NCI-H2196 treated with DMSO at 0.1 percent for 48 hours (cell line): ENCODE measurements at regions not wholly inside any gene's neighbourhood (a gene's known extent, or its start where the extent isn't known, plus 50 kb on each side); places are given as distances from the start of the nearest gene placed in this dataset.

Source experiments
- DNase-seq: peaks from one replicate; lab custom pipeline; 2025; ENCODE audit not compliant: unreplicated experiment; lab: John Stamatoyannopoulos, UW

DNA sequence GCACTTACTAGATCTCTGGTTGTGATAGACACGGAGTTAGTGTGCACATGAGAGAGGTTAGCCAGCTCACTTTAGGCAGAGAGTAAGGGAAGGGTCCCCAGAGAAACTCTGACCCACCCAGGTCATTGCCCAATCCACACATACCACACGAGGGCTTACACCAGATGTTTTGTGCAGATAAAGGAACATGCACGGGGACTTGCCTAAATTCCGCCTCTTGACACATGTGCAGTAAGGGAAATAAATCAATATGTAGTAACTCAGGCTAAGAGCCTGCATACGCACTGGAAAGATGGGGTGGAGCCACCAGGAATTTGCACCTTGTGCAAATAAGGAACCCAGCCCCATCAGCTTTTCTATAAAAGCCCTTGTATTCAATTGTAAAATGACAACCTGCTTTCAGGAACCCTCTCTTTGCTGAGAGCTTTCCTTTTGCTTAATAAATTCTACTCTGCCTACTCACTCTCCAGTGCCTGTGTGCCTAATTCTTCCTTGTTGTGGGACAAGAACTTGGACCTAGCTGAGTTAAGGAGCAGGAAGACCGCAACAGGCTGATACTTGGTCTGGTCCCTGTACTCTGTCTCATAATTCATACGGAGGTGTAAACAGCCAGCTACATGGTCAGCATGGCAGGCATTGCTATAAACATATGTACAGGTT lies 120.2 kb downstream of the EMP1 start:
- no peak for DNase-seq

DNA sequence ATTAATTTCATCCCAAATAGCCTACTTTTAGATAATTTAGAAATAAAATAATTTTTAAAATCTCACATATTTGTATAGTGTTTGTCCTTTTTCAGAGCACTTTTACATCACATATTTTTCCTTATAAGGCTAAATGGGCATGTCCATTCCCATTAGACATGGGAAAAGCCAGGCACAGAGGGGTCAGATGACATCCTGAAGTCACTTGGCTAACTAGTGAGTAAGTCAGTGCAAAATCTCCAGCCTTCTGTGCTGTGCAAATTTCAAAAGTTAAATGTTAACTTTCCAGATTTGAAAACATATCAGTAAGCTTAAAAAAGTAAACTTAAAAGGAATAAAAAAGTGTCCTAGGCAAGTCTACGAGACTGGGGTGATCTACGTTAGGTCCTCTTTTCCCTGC lies 117.4 kb downstream of the EMP1 start:
- no peak for DNase-seq

DNA sequence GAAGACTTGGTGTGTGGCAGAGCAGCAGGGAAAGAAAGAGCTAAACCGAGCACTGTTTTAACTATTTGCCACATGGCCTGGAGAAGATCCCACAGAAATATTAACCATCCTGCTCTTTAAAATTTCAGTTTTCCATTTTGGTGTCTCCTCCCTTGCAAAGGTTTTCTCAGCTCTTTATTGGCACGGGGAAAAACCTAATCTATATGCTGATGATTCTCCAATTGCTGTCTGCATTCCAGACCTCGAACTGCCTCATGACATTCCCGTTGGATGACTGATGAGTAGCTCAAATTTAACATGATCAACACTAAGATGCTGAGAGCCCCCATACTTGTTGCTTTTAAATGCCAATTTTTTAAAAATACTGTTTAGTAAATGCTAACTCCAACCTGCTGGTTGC lies 115.0 kb downstream of the EMP1 start:
- DNase-seq, result no peak

DNA sequence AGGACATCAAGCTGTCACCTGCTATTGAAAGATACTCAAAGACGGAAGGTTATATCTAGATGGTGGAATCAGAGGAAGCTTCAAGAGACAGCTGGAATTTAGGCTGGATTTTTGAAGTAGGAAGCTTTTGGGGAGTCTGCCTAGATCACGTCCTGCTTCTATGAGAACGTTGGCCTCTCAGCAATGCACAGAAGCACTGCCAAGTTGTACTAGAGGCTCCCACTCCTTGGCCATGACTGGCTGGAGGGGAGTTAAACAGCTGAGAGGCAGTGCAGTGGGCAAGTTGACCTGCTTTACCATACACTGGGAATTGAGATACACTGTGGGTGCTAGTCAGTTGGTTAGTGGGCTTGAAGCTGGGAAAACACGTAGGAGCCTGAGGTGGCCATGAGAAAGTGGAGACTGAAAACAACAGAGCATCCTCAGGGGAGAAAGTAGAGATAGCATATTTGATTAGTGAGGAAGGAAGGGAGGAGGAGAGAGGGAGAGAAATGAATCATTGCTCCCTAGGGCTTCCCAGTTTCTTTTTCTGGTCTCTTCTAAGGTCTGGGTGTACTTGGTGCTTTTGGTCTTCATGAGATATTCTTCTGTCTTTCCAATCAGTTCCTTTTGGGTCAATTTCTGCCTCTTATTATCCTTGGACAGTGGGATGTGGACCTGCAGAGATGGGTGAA lies 110.8 kb downstream of the EMP1 start:
- no peak for DNase-seq

DNA sequence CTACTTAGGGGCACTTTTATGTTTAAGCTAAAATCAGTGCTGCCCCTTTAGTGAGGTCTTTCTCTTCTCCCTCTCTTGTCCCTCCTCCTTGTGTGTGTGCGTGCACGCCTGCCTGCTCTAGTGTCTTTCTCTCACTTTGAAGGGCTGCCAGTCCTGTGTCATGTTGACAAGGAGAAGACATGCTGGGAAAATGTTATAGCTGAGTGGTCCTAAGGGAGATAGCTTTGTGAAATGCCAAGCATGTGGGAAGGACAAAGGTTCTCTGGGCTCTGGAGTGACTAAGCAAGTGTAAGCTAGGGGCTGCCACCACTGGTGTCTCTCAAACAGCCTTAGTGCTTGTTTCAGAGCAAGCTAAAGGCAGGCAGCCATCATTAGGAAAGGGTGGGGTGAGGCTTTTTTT lies 108.4 kb downstream of the EMP1 start:
- no peak for DNase-seq

DNA sequence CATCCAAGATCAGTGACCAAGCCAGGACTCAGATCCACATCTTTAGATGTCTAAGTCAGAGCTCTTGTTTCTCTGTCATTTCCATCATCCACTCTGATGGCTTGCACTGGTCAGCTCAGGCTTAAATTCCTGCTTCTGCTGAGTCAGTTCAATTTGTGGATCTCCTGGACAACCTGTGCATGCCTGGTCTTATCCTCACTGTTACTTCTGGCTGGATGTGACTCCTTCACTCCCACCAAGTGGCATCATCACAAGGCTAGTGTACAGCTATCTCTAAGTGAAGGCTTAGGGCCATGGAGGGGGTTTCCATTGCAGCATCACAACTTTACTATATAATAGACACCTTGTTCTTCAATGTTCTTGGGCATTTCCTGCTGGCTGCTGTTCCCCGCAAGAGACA lies 102.9 kb downstream of the EMP1 start:
- DNase-seq, result no peak

DNA sequence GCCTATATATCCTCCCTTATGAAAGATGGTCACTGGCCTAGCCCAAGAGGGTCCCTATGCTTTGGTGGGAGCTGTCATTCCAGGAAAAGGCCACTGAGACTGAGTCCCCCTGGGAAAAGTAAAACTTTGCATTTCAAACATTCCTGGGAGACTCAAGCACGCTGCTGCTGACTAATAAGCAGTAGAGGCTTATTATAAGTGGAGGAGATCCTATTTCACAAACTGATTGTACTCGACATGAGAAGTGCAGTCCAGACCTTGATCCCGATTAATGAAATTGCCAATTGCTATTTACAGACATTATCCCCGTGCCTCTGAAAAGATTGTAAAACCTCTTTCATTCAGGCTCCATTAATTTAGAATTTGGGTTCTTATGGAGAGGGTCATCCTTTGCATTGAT lies 96.6 kb downstream of the EMP1 start:
- DNase-seq, result no peak

DNA sequence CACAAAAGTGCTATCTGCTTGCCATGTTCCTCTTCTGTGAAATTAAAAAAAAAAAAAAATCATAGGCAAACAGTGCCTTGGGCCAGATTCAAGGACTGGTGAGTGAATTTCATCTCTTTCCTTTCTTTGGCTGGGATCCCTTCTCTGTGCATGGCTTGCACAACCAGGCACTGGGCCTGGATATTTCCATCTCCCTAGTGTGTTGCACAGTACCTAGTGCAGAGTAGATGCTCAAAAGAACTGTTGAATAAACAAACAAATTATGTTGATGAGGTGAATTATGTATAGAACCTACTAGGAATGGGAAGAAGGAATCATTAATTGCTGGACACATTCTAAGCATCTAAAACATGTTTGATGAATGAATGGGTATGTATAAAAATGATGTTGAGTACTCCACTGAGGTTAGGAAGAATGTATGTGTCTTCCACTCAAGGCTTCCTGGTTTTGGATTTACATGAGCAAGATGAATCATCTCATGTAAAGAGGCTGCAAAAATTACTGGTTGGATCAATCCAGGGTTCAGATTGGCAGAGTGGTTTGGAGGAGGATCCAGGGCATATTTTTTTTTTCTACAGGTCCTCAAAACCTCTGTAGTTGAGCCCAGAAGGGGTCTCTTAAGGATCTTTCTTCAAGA lies 93.2 kb downstream of the EMP1 start:
- DNase-seq, result no peak

DNA sequence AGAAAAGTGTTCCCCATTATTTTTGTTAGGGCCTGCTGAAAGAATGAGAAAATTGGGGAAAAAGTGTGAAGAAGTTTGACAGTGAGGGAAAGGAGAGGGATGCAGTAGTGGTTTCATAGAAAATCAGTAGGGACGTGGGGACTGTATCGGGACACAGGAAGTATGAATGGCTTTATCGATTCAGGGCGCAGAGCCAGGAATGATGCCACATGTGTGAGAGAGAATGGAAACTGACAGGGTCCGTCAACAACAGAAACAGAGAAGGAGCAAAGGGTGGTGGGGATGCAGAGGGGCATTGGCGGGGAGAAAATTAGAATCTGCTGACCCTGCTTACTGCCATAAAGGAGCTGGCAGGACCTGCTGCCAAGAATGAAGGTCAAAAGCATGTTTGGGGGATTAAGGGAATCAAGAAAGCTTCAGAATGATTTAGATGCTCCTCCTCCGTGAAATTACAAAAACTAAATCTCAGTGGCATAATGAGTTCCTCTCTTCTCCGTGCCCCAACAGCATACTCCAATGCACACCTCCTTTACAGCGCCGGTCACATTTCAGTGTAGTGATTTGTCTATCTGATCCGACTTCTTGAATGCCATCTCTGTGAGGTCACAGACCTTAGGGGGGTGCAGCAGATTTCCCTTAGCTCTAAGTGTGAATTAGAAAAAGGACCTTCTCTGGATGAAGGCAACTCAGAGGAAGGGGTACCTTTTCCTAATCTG lies 92.6 kb downstream of the EMP1 start:
- no peak for DNase-seq

DNA sequence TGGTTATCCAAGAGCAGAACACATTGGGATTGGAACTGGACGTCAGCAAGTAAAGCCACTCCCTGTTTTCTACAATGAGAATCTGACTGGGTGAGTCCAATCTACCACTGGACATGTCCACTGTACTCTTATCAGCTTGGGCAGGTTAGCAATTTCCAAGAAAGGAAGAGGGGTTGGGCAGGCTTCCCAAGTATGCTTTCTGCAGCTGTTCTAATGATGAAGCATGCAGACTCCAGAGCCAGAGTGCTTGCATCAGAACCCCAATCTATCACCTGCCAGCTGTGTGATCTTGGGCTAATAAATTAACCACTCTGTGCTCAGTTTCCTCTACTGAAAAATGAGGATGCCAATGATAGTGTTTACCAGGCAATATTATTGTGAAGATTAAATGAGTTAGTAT lies 92.0 kb downstream of the EMP1 start:
- no peak for DNase-seq

DNA sequence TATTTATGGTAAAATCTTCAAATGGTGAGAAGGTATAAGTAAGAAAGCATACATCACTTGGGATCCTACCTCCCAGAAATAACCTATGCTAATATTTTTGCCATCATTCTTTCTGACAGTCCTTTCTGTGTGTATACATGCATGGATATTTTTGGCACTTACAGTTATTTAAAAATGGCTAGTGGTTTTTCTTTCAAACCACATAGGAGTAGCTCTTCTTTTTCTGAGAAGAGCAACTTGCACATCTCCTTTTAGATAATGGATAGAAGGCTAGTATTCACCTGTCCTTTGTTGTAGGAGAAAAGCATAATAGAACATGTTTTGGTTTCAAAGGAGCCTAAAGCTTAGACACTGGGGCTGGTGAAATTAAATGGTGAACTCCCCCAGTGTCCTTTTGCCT lies 87.3 kb downstream of the EMP1 start:
- no peak for DNase-seq

DNA sequence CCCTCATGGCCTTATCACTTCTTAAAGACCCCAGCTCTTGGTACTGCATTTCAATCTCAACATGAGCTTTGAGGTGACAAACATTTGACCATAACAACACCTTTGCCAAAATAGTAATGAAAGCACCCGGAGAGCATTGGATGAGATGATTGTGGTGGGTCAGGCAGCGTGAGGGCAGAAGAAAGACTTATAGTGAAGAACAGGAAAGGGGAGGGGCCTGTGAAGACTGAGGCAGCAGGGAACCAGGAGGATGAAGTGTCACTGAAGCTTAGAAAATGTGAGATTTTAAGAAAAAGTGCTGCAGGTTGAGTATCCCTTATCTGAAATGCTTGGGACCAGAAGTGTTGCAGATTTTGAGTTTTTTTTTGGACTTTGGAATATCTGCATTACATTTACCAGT lies 86.3 kb downstream of the EMP1 start:
- no peak for DNase-seq

DNA sequence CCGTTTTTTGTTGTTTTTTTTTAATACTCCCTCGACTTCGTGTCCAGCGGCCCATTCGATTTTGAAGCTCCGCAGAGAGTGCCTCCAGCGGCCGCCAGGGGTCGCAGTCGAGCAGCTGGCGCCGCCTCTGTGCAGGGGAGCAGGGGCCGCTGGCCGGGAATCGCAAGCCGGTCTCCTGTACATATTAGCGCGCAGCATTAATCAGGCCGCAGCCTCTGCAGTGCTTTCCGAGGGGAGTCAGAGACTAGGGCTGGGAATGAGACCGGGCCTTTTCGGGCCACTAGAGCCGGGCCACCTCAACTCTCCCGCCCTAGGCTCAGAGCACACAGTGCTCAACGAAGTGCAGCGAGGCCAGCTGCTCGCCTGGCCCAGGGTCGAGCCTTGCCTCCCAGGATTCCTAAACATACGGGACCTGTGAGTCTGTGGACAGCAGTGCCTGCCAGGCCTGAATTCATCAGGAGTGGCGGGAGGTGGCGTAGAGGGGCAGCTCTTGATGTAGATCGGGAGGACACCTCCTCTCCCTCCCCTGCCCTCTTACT lies 81.8 kb downstream of the EMP1 start:
- peak; percentile 40 for DNase-seq

DNA sequence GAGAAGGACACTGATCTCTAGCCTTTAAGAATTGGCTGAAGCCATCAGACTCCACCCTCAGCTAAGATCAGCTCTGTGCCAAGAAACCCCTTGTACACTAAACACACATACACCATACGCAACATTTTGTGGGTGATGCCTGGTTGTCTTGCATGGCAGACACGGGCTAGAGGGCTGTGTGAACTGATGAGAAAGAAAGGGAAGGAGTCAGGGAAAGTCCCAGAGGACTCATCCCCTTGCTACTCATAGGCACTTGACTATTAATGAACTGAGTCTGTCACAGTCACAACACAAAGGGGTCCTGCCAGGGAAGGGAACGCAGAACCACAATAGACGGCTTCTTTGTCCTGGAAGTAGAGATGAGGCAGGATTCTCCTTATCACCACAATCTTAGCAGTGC lies 80.8 kb downstream of the EMP1 start:
- DNase-seq, result no peak

DNA sequence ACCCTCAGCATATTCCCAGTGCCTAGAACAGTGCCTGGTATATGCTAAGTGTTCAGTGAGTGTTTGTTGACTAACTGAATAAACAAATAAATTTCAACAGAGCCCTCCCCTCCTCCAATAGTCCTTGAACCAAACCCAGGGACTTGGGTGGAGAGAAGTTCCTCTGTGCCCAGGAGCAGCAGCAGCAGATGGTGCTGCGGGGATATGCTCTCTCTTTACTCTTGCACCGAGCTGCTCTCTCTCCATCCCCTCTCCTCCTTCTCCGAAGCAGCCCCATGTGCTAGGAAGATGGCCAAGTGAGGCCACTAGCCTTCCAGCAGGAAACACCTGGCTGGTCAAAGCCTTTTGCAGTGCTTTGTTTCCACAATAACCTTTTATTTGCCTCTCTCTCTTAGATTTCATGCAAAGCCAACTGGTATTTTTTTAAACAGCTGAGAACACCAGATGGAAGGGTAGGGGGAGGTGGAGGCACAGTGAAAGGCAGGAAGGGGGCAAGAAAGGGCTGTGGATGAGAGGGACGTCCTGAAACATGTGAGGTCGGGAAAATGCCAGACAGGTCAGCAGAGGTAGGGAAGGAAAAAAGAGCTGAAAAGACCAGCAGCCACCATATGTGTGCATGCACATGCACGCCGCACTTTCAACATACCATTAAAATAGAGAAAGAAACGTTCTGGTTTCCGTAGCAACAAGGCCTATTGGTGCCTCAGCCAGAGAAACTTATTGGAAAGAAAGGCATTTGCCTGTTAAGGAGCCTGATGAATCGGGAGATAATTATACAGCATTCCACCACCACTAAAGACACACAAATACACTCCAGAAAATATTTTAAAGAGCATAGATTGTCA lies 78.9 kb downstream of the EMP1 start:
- DNase-seq, result peak; percentile 18

DNA sequence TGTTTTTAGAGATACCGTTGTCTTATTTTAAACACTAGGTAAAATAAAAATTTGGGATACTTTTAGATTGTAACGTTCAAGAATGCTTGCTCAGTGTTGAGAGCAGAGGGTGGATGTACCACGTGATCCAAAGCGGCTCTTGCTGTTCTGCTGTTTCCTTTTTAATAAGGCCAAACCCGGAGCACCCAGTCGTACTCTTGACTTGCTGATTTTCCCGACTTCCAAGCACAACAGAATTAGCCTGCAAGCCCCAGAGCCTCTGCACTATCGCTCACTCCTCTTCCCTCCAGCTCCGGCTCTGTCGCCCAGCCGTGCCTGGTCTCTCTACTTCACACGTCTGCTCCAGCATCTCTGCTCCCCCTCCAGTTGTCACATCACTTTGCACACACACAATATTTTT lies 77.3 kb downstream of the EMP1 start:
- no peak for DNase-seq

DNA sequence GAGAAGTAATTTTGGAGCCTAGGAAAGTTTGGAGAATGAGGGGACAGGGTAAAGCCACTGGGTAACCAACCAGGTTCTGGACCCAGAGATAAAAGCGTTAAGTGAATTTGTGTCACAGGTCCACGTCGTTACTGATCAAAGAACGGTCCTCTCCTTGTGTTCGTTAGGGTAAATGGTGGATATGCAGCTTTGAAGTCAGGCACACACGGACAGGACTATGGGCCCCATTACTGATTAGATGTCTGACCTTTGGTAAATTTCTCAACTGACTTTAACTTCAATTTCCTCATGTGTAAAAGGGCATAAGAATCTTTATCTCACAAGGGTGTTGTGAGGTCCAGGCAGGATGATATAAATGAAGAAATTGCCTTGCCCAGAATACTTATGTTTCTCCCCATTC lies 76.6 kb downstream of the EMP1 start:
- DNase-seq, result no peak

DNA sequence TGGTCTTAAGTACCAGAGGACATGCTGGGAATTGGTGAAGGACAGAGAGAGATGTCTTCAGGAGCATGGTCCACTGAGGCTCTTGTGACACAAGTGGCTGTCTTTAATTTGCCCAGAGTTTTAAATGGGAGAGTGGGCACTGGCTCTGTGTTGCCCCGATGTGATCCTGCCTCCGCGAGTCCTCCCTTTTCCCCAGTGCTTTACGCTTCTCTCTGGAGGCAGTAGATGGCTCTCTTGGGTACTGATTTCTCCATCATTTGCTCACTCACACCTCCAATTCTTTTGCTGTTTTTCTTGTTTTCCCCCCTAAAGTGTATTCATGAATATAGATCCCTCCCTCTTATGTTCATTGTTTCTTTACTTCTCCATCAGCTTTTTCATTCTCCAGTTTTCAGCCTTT lies 74.3 kb downstream of the EMP1 start:
- no peak for DNase-seq
